ENCODE measurements at regions not wholly inside any gene's neighbourhood (a gene's known extent, or its start where the extent isn't known, plus 50 kb on each side); places are given as distances from the start of the nearest gene placed in this dataset.
"Not testable (repeated sequence)": the region's sequence is repeated elsewhere in the genome, so short reads cannot be mapped to it uniquely, and the experiment has no call there.

DNA sequence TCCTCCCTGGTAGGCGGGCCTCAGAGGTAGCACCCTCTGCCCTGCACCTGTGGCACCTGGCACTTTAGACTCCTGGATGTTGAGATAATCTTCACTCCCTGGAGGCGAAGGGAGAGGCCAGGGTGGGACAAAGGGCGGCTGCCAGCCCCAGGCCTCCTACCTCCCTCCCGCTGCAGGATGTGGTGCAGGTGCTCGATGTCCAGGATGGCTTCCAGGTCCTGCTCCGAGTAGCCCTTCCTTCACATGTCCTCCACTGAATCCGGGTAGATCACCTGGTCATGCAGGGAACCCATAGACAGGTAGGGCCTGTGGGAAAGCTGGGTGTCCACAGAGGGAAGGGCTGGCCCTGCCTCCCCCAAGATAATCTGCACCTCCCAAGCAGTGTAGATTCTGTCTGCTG, 1075.6 kb downstream of the RPIA start:
- H3K9me3 ChIP-seq (ENCODE audit: insufficient read depth, low read depth); H3F3A ChIP-seq (ENCODE audit: insufficient read depth, low read depth); intact Hi-C loops (cut with micrococcal nuclease; ENCODE audit: unreplicated experiment); H3K4me3 ChIP-seq; H3K9me2 ChIP-seq (ENCODE audit: insufficient read depth); H3K4me2 ChIP-seq; H3K36me3 ChIP-seq (ENCODE audit: low read depth); POLR2A ChIA-PET (ENCODE audit: unreplicated experiment); H3K4me1 ChIP-seq (replicated peaks; ENCODE audit: insufficient read depth); H2AFZ ChIP-seq; BruUV-seq (replicated peaks); CTCF ChIA-PET; H3K27ac ChIP-seq; H4K20me1 ChIP-seq (ENCODE audit: insufficient read depth); DNase-seq; H3K79me2 ChIP-seq (ENCODE audit: low read depth): not testable (repeated sequence)
- peaks cover 10% of the 10 kb centered on the region for H3K27me3 ChIP-seq (ENCODE audit: insufficient read depth, low read depth)

DNA sequence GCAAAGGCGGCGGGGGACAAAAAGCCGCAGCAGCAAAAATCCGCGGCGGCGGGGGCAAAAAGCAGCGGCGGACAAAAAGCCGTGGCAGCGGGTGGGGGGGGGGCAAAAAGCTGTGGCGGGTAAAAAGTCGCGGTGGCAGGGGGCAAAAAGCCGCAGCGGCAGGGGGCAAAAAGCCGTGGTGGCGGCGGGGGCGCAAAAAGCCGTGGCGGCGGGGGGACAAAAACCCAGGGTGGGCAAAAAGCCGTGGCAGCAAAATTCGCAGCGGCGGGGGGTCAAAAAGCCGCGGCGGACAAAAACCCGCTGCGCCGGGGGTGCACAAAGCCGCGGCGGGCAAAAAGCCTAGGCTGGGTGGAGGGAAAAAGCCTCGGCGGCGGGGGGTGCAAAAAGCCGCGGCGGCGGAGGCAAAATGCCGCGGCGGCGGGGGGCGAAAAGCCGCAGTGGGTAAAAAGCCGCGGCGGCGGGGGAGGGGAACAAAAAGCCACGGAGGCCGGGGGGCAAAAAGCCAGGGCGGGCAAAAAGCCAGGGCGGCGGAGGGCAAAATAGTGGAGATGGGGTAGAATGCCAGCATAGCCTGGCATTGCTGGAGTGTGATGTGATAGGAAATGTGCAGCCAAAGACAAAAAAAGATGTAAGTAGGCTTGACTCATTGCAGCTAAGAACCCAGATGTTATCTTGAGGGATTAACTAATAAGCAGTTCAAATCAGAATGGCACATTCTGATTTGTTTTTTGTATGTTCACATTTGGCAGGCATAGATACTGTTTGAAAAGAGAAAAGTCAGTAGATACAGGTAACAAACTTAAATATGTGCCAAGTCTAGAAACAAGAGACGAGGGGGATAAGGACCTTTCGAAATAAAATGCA, 1076.3 kb downstream of the RPIA start:
- Histone ChIP-seq H3F3A (ENCODE audit: insufficient read depth, low read depth) (no peaks in the 10 kb centered on the region), H3K79me2 (ENCODE audit: low read depth) (no peaks in the 10 kb centered on the region), H3K27ac (no peak overlapping the region), H3K4me2 (no peak overlapping the region), H3K4me1 (replicated peaks; ENCODE audit: insufficient read depth) (no peaks in the 10 kb centered on the region), H3K9me2 (ENCODE audit: insufficient read depth) (no peaks in the 10 kb centered on the region), H3K36me3 (ENCODE audit: low read depth) (no peaks in the 10 kb centered on the region), H4K20me1 (ENCODE audit: insufficient read depth) (no peaks in the 10 kb centered on the region), H3K9me3 (ENCODE audit: insufficient read depth, low read depth) (no peaks in the 10 kb centered on the region), H3K4me3 (no peak overlapping the region), H2AFZ (no peak overlapping the region), H3K27me3 (ENCODE audit: insufficient read depth, low read depth) (peaks cover 10% of the 10 kb centered on the region)
- CTCF ChIA-PET: no interaction called here
- POLR2A ChIA-PET (ENCODE audit: unreplicated experiment): no interaction called here
- no TSS peak for BruUV-seq (replicated peaks)
- no peak for TF ChIP-seq EZH2 (IDR thresholded peaks at IDR 0.05; ENCODE audit: low read depth)
- TF ChIP-seq, protein P1, sequence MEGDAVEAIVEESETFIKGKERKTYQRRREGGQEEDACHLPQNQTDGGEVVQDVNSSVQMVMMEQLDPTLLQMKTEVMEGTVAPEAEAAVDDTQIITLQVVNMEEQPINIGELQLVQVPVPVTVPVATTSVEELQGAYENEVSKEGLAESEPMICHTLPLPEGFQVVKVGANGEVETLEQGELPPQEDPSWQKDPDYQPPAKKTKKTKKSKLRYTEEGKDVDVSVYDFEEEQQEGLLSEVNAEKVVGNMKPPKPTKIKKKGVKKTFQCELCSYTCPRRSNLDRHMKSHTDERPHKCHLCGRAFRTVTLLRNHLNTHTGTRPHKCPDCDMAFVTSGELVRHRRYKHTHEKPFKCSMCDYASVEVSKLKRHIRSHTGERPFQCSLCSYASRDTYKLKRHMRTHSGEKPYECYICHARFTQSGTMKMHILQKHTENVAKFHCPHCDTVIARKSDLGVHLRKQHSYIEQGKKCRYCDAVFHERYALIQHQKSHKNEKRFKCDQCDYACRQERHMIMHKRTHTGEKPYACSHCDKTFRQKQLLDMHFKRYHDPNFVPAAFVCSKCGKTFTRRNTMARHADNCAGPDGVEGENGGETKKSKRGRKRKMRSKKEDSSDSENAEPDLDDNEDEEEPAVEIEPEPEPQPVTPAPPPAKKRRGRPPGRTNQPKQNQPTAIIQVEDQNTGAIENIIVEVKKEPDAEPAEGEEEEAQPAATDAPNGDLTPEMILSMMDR (conservative IDR thresholded peaks at IDR 0.05): no peak
- DNase-seq: no peak
- intact Hi-C loops (cut with micrococcal nuclease; ENCODE audit: unreplicated experiment): no loop called here

DNA sequence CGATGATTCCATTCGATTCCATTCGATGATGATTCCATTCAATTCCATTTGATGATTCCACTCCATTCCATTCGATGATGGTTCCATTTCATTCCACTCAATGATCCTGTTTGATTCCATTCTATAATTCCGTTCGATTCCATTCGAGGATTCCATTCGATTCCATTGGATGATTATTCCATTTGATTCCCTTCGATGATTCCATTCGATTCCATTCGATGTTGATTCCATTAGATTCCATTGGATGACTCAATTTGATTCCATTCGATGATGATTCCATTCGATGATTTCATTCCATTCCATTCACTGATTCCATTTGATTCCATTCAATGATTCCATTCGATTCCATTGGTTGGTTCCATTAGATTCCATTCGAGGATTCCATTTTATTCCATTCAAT, 1084.4 kb downstream of the RPIA start:
- no peak overlapping the region for H3K4me2 ChIP-seq
- no peaks in the 10 kb centered on the region for H4K20me1 ChIP-seq (ENCODE audit: insufficient read depth)
- no peaks in the 10 kb centered on the region for H3K9me2 ChIP-seq (ENCODE audit: insufficient read depth)
- no peaks in the 10 kb centered on the region for H3K4me1 ChIP-seq (replicated peaks; ENCODE audit: insufficient read depth)
- H3K9me3 ChIP-seq (ENCODE audit: insufficient read depth, low read depth): peaks cover 37% of the 10 kb centered on the region
- no peaks in the 10 kb centered on the region for H3F3A ChIP-seq (ENCODE audit: insufficient read depth, low read depth)
- CTCF ChIA-PET: no interaction called here
- H3K36me3 ChIP-seq (ENCODE audit: low read depth): no peaks in the 10 kb centered on the region
- no peak for DNase-seq
- POLR2A ChIA-PET (ENCODE audit: unreplicated experiment): no interaction called here
- no peak overlapping the region for H3K27ac ChIP-seq
- H3K27me3 ChIP-seq (ENCODE audit: insufficient read depth, low read depth): no peaks in the 10 kb centered on the region
- intact Hi-C loops (cut with micrococcal nuclease; ENCODE audit: unreplicated experiment): no loop called here
- no peaks in the 10 kb centered on the region for H3K79me2 ChIP-seq (ENCODE audit: low read depth)
- BruUV-seq (replicated peaks): no TSS peak
- TF ChIP-seq, protein P1 (conservative IDR thresholded peaks at IDR 0.05): no peak
- no peak for TF ChIP-seq EZH2 (IDR thresholded peaks at IDR 0.05; ENCODE audit: low read depth)
- H3K4me3 ChIP-seq: no peak overlapping the region
- no peak overlapping the region for H2AFZ ChIP-seq

DNA sequence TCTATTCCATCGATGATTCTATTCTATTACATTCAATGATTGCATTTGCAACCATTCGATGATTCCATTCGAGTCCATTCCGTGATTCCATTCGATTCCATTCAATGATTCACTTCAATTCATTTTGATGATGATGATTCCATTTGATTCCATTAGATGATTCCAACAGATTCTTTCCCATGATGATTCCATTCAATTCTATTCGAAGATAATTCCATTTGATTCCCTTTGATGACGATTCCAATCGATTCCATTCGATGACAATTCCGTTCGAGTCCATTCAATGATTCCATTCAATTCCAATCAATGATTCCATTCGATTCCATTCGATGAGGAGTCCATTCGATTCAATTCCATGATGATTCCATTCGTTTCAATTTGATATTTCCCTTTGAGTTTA, 1088.8 kb downstream of the RPIA start:
- Histone ChIP-seq H3K9me3 (ENCODE audit: insufficient read depth, low read depth) (peaks cover 65% of the 10 kb centered on the region), H2AFZ (no peak overlapping the region), H3K79me2 (ENCODE audit: low read depth) (no peaks in the 10 kb centered on the region), H3K27me3 (ENCODE audit: insufficient read depth, low read depth) (no peaks in the 10 kb centered on the region), H3F3A (ENCODE audit: insufficient read depth, low read depth) (no peaks in the 10 kb centered on the region), H3K36me3 (ENCODE audit: low read depth) (no peaks in the 10 kb centered on the region), H3K27ac (no peak overlapping the region), H3K4me2 (no peak overlapping the region), H3K4me3 (no peak overlapping the region), H4K20me1 (ENCODE audit: insufficient read depth) (no peaks in the 10 kb centered on the region), H3K4me1 (replicated peaks; ENCODE audit: insufficient read depth) (no peaks in the 10 kb centered on the region), H3K9me2 (ENCODE audit: insufficient read depth) (no peaks in the 10 kb centered on the region)
- DNase-seq: no peak
- TF ChIP-seq, protein P1 (conservative IDR thresholded peaks at IDR 0.05): no peak
- no peak for TF ChIP-seq EZH2 (IDR thresholded peaks at IDR 0.05; ENCODE audit: low read depth)
- intact Hi-C loops (cut with micrococcal nuclease; ENCODE audit: unreplicated experiment): no loop called here
- ChIA-PET CTCF (no interaction called here), POLR2A (ENCODE audit: unreplicated experiment) (no interaction called here)
- BruUV-seq (replicated peaks): no TSS peak
